IMR-90 (cell line): ENCODE measurements at regions not wholly inside any gene's neighbourhood (a gene's known extent, or its start where the extent isn't known, plus 50 kb on each side); places are given as distances from the start of the nearest gene placed in this dataset.

Source experiments
- ATAC-seq: fragments of 200-7000 bp; cut with Tn5 transposase; 2 replicates; pipeline ENCODE4 v1.9.1; 2020; ENCODE audit warnings: low read depth, mild to moderate bottlenecking, moderate library complexity
- BruUV-seq: library from RNA; stranded (reverse); fragments of 400-500 nt; replicated peaks from 2 replicates; lab custom pipeline; 2021; lab: Mats Ljungman, UMichigan
- CTCF ChIA-PET: fragments of 300-600 bp; formaldehyde crosslinking; extraction: SDS; loops from one replicate; lab custom pipeline; 2021; ENCODE audit warnings: antibody characterized with exemption; lab: Yijun Ruan, JAX
- POLR2A ChIA-PET: fragments of 300-600 bp; sonication (Branson Sonifier 250); formaldehyde crosslinking; loops from one replicate; lab custom pipeline; 2022; ENCODE audit warnings: antibody characterized with exemption; ENCODE audit not compliant: unreplicated experiment; lab: Charles Lee
- DNase-seq: peaks from one replicate; pipeline ENCODE4 v3.0.0; 2013
- H2AFZ ChIP-seq: replicated peaks from 2 replicates; pipeline ENCODE3; 2013; ENCODE audit warnings: low read length, mild to moderate bottlenecking; ENCODE audit not compliant: poor library complexity
- H2AK5ac ChIP-seq: 2 replicates; pipeline ENCODE4 v1.6.1; 2013; ENCODE audit warnings: low read depth, low read length, inconsistent platforms
- H2AK9ac ChIP-seq: replicated peaks from 2 replicates; pipeline ENCODE3; 2013; ENCODE audit warnings: mild to moderate bottlenecking, low read depth, low read length, moderate library complexity; ENCODE audit not compliant: poor library complexity
- H2BK120ac ChIP-seq: 2 replicates; pipeline ENCODE4 v1.6.1; 2013; ENCODE audit warnings: low read depth, low read length, inconsistent platforms
- H2BK15ac ChIP-seq: 3 replicates; pipeline ENCODE4 v1.6.1; 2013; ENCODE audit warnings: low read depth, low read length, inconsistent platforms
- H2BK20ac ChIP-seq: 2 replicates; pipeline ENCODE4 v1.6.1; 2013; ENCODE audit warnings: low read depth, mild to moderate bottlenecking, inconsistent platforms, low read length, moderate library complexity
- H2BK5ac ChIP-seq: 2 replicates; pipeline ENCODE4 v1.6.1; 2013; ENCODE audit warnings: mild to moderate bottlenecking, low read depth, low read length, inconsistent platforms; ENCODE audit not compliant: poor library complexity, severe bottlenecking
- H3K14ac ChIP-seq: replicated peaks from 2 replicates; pipeline ENCODE4 v1.6.1; 2013; ENCODE audit warnings: low read depth, low read length, inconsistent platforms
- H3K18ac ChIP-seq: 2 replicates; pipeline ENCODE4 v1.6.1; 2013; ENCODE audit warnings: low read depth, low read length, control low read depth
- H3K23ac ChIP-seq: 2 replicates; pipeline ENCODE4 v1.6.1; 2013; ENCODE audit warnings: low read depth, low read length, inconsistent platforms
- H3K27ac ChIP-seq: 2 replicates; pipeline ENCODE4 v1.5.1; 2013; ENCODE audit warnings: mild to moderate bottlenecking, control low read depth, low read length; ENCODE audit not compliant: insufficient read depth
- H3K27me3 ChIP-seq: 2 replicates; pipeline ENCODE4 v1.6.1; 2013; ENCODE audit warnings: low read length; ENCODE audit not compliant: control insufficient read depth, insufficient read depth
- H3K36me3 ChIP-seq: 2 replicates; pipeline ENCODE4 v1.6.1; 2013; ENCODE audit warnings: low read length, mixed read lengths; ENCODE audit not compliant: control insufficient read depth, insufficient read depth
- H3K4ac ChIP-seq: 2 replicates; pipeline ENCODE4 v1.6.1; 2013; ENCODE audit warnings: low read depth, low read length, inconsistent platforms
- H3K4me1 ChIP-seq: 2 replicates; pipeline ENCODE4 v1.6.1; 2013; ENCODE audit warnings: low read length, mixed read lengths; ENCODE audit not compliant: control insufficient read depth, insufficient read depth
- H3K4me2 ChIP-seq: 2 replicates; pipeline ENCODE4 v1.6.1; 2013; ENCODE audit warnings: low read depth, mild to moderate bottlenecking, control low read depth, low read length, moderate library complexity
- H3K4me3 ChIP-seq: 2 replicates; pipeline ENCODE4 v1.5.1; 2013; ENCODE audit warnings: low read depth, mild to moderate bottlenecking, control low read depth, low read length, moderate library complexity; ENCODE audit not compliant: insufficient read depth
- H3K56ac ChIP-seq: 2 replicates; pipeline ENCODE4 v1.6.1; 2013; ENCODE audit warnings: low read length, inconsistent platforms; ENCODE audit not compliant: insufficient read depth; ENCODE audit errors: extremely low read depth
- H3K79me1 ChIP-seq, 2 experiments: 2 replicates each; pipeline ENCODE4 v1.6.1; 2013; ENCODE audit warnings: low read length in 2 of 2, inconsistent platforms in 1 of 2, low read depth in 1 of 2
- H3K9ac ChIP-seq: 2 replicates; pipeline ENCODE4 v1.6.1; 2013; ENCODE audit warnings: low read depth, low read length, control low read depth
- H3K9me1 ChIP-seq: 2 replicates; pipeline ENCODE4 v1.6.1; 2013; ENCODE audit warnings: low read length, inconsistent platforms; ENCODE audit not compliant: insufficient read depth
- H3K9me3 ChIP-seq: 2 replicates; pipeline ENCODE4 v1.6.1; 2013; ENCODE audit warnings: low read length; ENCODE audit not compliant: control insufficient read depth, insufficient read depth
- H4K20me1 ChIP-seq: 2 replicates; pipeline ENCODE4 v1.6.1; 2013; ENCODE audit warnings: low read length, inconsistent platforms; ENCODE audit not compliant: insufficient read depth
- H4K5ac ChIP-seq: 2 replicates; pipeline ENCODE4 v1.6.1; 2013; ENCODE audit warnings: mild to moderate bottlenecking, low read depth, low read length, control low read depth
- H4K8ac ChIP-seq, 2 experiments: 2 replicates each; pipeline ENCODE4 v1.6.1; 2013; ENCODE audit warnings: low read depth in 2 of 2, low read length in 2 of 2, control low read depth in 1 of 2, inconsistent platforms in 1 of 2
- H4K91ac ChIP-seq: 2 replicates; pipeline ENCODE4 v1.6.1; 2013; ENCODE audit warnings: low read depth, low read length, inconsistent platforms; ENCODE audit not compliant: insufficient read depth
- BHLHE40 ChIP-seq: fragments of 150-350 bp; IDR thresholded peaks from 2 replicates; pipeline ENCODE4 v1.6.1; 2016; ENCODE audit warnings: mild to moderate bottlenecking, low read depth, low read length
- CEBPB ChIP-seq: IDR thresholded peaks from 2 replicates; pipeline ENCODE4 v1.6.1; 2012; ENCODE audit warnings: low read depth, low read length, improper control_type of control experiment
- FOS ChIP-seq: fragments of 150-350 bp; IDR thresholded peaks from 2 replicates; pipeline ENCODE4 v1.6.1; 2016; ENCODE audit warnings: low read depth, low read length
- MAZ ChIP-seq: IDR thresholded peaks from 2 replicates; pipeline ENCODE4 v1.6.1; 2012; ENCODE audit warnings: low read depth, mild to moderate bottlenecking, low read length, improper control_type of control experiment, moderate library complexity, borderline replicate concordance
- MXI1 ChIP-seq: IDR thresholded peaks from 2 replicates; pipeline ENCODE4 v1.6.1; 2012; ENCODE audit warnings: low read depth, mild to moderate bottlenecking, low read length, moderate library complexity, borderline replicate concordance
- RCOR1 ChIP-seq: IDR thresholded peaks from 2 replicates; pipeline ENCODE4 v1.6.1; 2012; ENCODE audit warnings: mild to moderate bottlenecking, low read length, improper control_type of control experiment; ENCODE audit not compliant: insufficient replicate concordance
- RFX5 ChIP-seq: IDR thresholded peaks from 2 replicates; pipeline ENCODE4 v1.8.0; 2012; ENCODE audit warnings: low read depth, mild to moderate bottlenecking, low read length, moderate library complexity
- SMC3 ChIP-seq: fragments of 150-350 bp; IDR thresholded peaks from 2 replicates; pipeline ENCODE4 v1.6.1; 2016; ENCODE audit warnings: low read depth, mild to moderate bottlenecking, antibody characterized with exemption, low read length, moderate library complexity
- WGBS, 2 experiments: methylation state at CpG; one replicate each; pipeline versions ENCODE4 v1.1.5 to v1.1.7; 2013; ENCODE audit warnings: missing lambda C conversion rate in 2 of 2; ENCODE audit not compliant: insufficient read length in 1 of 2; ENCODE audit errors: extremely low coverage in 2 of 2; 5-methylcytosine and 5-hydroxymethylcytosine counted together
- dilution Hi-C: fragments of 300-500 bp; cut with HindIII; formaldehyde crosslinking; loops from one replicate; pipeline ENCODE4 v1.14.3; 2018; ENCODE audit warnings: low sequenced_read_pairs; ENCODE audit not compliant: unreplicated experiment
- in situ Hi-C: fragments of 300-500 bp; cut with MboI; formaldehyde crosslinking; loops from 3 replicates; pipeline ENCODE4 v1.14.3; 2019; ENCODE audit warnings: low sequenced_read_pairs, inconsistent platforms, mixed read lengths
- intact Hi-C: fragments of 100-400 bp; cut with micrococcal nuclease; formaldehyde crosslinking; loops from 2 replicates; pipeline ENCODE4 v1.10.0; 2022
- TF ChIP-seq, protein P1 (sequence below): fragments of 150-350 bp; IDR thresholded peaks from 2 replicates; pipeline ENCODE4 v1.6.1; 2016; ENCODE audit warnings: low read depth, mild to moderate bottlenecking, low read length, moderate library complexity, borderline replicate concordance
- TF ChIP-seq, protein P2 (sequence below): fragments of 150-350 bp; IDR thresholded peaks from 2 replicates; pipeline ENCODE4 v1.6.1; 2017; ENCODE audit warnings: mild to moderate bottlenecking, antibody characterized with exemption, low read length, low read depth
- TF ChIP-seq, protein P3 (sequence below): conservative IDR thresholded peaks from 2 replicates; pipeline ENCODE4 v1.5.1; 2012; ENCODE audit warnings: mild to moderate bottlenecking, low read depth, low read length, improper control_type of control experiment

DNA sequence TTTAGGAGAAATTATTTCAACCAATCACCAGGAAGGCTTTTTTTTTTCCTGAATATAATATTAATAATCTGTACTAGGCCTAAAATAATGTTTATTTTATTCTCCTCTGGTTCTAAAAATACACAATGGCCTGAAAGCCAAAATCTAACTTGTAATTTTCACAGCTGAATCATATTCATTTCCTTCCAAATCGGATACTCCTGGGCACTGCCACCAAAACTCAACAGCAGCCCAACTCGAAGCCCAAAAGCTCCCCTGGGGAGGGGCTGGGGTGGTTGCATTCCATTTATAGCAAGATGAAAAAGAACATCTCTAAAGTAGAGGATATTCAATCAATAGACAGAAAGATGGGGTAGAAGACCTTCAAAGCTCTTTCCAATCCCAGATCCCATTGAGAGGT lies 100.5 kb upstream of the SETBP1 start:
- no peak overlapping the region for H3K23ac ChIP-seq
- no peaks in the 10 kb centered on the region for H3K79me1 ChIP-seq
- H3K9ac ChIP-seq = no peak overlapping the region
- in situ Hi-C loops (no loop called here), intact Hi-C loops (no loop called here), dilution Hi-C loops (no loop called here)
- H2BK5ac ChIP-seq = no peak overlapping the region
- H2BK20ac ChIP-seq = no peak overlapping the region
- H4K20me1 ChIP-seq = no peaks in the 10 kb centered on the region
- no peak overlapping the region for H4K91ac ChIP-seq
- WGBS, 2 experiments = no CpG with 5 or more reads among the region's 2 CpGs
- H4K5ac ChIP-seq = no peak overlapping the region
- H2BK15ac ChIP-seq = no peak overlapping the region
- no peak overlapping the region for H3K27ac ChIP-seq
- no peaks in the 10 kb centered on the region for H3K27me3 ChIP-seq
- no peak overlapping the region for H2AFZ ChIP-seq
- no peak overlapping the region for H2AK9ac ChIP-seq
- H3K4ac ChIP-seq = no peak overlapping the region
- H3K36me3 ChIP-seq = no peaks in the 10 kb centered on the region
- H3K14ac ChIP-seq = no peak overlapping the region
- BruUV-seq = no TSS peak
- H3K9me3 ChIP-seq = no peaks in the 10 kb centered on the region
- no peak overlapping the region for H3K4me2 ChIP-seq
- peaks cover 5% of the 10 kb centered on the region for H3K9me1 ChIP-seq
- TF ChIP-seq MXI1 (no peak), MAZ (no peak), BHLHE40 (no peak), FOS (no peak), SMC3 (no peak), RFX5 (no peak), RCOR1 (no peak), CEBPB (no peak)
- TF ChIP-seq, protein P1, sequence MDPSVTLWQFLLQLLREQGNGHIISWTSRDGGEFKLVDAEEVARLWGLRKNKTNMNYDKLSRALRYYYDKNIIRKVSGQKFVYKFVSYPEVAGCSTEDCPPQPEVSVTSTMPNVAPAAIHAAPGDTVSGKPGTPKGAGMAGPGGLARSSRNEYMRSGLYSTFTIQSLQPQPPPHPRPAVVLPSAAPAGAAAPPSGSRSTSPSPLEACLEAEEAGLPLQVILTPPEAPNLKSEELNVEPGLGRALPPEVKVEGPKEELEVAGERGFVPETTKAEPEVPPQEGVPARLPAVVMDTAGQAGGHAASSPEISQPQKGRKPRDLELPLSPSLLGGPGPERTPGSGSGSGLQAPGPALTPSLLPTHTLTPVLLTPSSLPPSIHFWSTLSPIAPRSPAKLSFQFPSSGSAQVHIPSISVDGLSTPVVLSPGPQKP = no peak
- TF ChIP-seq, protein P2, sequence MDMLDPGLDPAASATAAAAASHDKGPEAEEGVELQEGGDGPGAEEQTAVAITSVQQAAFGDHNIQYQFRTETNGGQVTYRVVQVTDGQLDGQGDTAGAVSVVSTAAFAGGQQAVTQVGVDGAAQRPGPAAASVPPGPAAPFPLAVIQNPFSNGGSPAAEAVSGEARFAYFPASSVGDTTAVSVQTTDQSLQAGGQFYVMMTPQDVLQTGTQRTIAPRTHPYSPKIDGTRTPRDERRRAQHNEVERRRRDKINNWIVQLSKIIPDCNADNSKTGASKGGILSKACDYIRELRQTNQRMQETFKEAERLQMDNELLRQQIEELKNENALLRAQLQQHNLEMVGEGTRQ = no peak
- TF ChIP-seq, protein P3, sequence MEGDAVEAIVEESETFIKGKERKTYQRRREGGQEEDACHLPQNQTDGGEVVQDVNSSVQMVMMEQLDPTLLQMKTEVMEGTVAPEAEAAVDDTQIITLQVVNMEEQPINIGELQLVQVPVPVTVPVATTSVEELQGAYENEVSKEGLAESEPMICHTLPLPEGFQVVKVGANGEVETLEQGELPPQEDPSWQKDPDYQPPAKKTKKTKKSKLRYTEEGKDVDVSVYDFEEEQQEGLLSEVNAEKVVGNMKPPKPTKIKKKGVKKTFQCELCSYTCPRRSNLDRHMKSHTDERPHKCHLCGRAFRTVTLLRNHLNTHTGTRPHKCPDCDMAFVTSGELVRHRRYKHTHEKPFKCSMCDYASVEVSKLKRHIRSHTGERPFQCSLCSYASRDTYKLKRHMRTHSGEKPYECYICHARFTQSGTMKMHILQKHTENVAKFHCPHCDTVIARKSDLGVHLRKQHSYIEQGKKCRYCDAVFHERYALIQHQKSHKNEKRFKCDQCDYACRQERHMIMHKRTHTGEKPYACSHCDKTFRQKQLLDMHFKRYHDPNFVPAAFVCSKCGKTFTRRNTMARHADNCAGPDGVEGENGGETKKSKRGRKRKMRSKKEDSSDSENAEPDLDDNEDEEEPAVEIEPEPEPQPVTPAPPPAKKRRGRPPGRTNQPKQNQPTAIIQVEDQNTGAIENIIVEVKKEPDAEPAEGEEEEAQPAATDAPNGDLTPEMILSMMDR = no peak
- no peak overlapping the region for H3K4me3 ChIP-seq
- ATAC-seq (no peak), DNase-seq (no peak)
- no peak overlapping the region for H3K18ac ChIP-seq
- peaks cover 2% of the 10 kb centered on the region; the same call in 1 of the 2 replicates for H3K4me1 ChIP-seq
- H2BK120ac ChIP-seq = no peak overlapping the region
- H3K56ac ChIP-seq = no peak overlapping the region
- POLR2A ChIA-PET = no interaction called here
- H4K8ac ChIP-seq = 0 out of 4 replicates have a peak overlapping the region, but pooled peaks of 1 of the 2 experiments have one; percentile 47
- CTCF ChIA-PET = no interaction called here
- no peak overlapping the region for H2AK5ac ChIP-seq
